Mesodermal cell (in vitro differentiated cells): ENCODE measurements at regions not wholly inside any gene's neighbourhood (a gene's known extent, or its start where the extent isn't known, plus 50 kb on each side); places are given as distances from the start of the nearest gene placed in this dataset.

Source experiments
- H3K27ac ChIP-seq: 2 replicates; pipeline ENCODE4 v1.7.0; 2013; ENCODE audit warnings: mild to moderate bottlenecking, low read depth, low read length, moderate library complexity; ENCODE audit not compliant: severe bottlenecking
- H3K36me3 ChIP-seq: 2 replicates; pipeline ENCODE4 v1.7.1; 2013; ENCODE audit warnings: mild to moderate bottlenecking, low read length, moderate library complexity; ENCODE audit not compliant: control insufficient read depth, insufficient read depth
- H3K4me1 ChIP-seq: one replicate; pipeline ENCODE4 v1.7.1; 2013; ENCODE audit warnings: mild to moderate bottlenecking, low read length; ENCODE audit not compliant: insufficient read depth, control insufficient read depth, poor library complexity, severe bottlenecking
- H3K4me3 ChIP-seq: 2 replicates; pipeline ENCODE4 v1.7.0; 2013; ENCODE audit warnings: low read length, control low read depth, mild to moderate bottlenecking; ENCODE audit not compliant: insufficient read depth, poor library complexity, severe bottlenecking; ENCODE audit errors: extremely low read depth
- H3K9me3 ChIP-seq: 2 replicates; pipeline ENCODE4 v1.7.1; 2013; ENCODE audit warnings: mild to moderate bottlenecking, low read length, moderate library complexity; ENCODE audit not compliant: control insufficient read depth
- WGBS, 2 experiments: methylation state at CpG; one replicate each; pipeline ENCODE4 v1.1.5; 2013; ENCODE audit warnings: missing lambda C conversion rate in 2 of 2; ENCODE audit not compliant: insufficient coverage in 2 of 2; 5-methylcytosine and 5-hydroxymethylcytosine counted together

DNA sequence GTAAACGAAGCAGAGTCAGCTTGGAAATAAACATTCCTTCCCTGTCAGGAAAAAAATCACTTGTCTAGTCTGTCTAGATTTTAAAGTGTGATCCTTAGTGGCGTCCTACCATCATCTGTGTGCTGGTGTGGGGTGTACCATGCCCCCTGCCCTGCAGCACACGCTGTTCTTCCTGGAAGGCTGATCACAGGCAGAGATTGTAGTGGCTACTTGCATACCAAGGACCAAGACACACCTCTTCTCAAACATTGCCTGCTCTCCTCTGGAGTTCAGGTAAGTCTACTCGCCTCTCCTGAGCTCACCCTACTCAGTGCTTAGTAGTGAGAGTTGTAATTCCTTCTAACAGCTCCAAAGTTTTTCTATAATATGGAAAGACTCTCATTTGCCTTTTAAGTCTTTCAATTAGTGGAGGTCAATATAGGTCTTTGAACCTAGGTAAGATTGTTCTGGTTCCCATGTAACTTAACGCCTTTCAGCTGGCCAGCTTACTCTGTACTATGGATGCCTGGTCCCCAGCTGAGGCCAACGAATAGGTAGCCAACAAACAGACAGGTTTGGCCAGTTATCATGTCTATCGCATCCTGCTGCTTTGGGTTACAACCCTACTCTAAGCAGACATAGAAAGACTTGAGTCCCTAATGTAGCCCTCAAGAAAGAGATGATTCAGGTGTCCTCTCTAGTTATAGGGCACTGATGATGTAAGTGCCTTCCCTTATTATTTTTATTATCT, 55.4 kb downstream of the XCL1 start:
- Histone ChIP-seq H3K27ac (no peak overlapping the region), H3K4me1 (no peaks in the 10 kb centered on the region), H3K9me3 (no peaks in the 10 kb centered on the region), H3K4me3 (no peak overlapping the region), H3K36me3 (no peaks in the 10 kb centered on the region)
- WGBS, 2 experiments, result 72% methylated on average over 3 of the region's 7 CpGs; no CpG with 5 or more reads in 1 of the 2 experiments

DNA sequence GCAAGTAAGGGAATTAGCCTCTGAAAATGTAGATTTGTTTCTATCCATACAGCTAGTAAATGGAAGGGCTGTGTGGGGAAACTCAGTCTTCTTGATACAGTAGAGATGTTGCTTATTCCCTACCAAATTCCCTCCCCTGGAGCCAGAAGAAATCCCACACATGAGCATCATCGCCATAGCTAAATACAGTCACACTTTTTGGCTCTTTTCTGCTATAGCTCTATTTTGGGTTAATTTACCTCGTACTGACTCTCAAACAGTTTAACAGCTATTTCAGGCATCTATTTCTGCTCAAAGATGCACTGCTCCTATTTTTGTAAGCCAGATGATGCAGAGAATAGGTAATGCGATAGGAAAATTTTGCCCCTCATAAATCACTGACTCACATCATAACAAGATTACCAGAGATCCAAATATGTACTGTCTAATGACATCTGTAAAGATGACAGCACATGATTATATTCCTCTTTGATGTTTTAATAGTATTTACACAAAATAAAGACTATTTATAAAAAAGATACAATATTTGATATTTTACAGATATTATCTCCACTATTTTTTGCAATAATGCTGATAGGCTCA, 58.6 kb downstream of the XCL1 start:
- H3K9me3 ChIP-seq, result no peaks in the 10 kb centered on the region
- no peaks in the 10 kb centered on the region for H3K36me3 ChIP-seq
- no peak overlapping the region for H3K4me3 ChIP-seq
- 57 to 65% methylated on average over 1 to 2 of the region's 3 CpGs for WGBS, 2 experiments
- no peaks in the 10 kb centered on the region for H3K4me1 ChIP-seq
- H3K27ac ChIP-seq, result no peak overlapping the region

DNA sequence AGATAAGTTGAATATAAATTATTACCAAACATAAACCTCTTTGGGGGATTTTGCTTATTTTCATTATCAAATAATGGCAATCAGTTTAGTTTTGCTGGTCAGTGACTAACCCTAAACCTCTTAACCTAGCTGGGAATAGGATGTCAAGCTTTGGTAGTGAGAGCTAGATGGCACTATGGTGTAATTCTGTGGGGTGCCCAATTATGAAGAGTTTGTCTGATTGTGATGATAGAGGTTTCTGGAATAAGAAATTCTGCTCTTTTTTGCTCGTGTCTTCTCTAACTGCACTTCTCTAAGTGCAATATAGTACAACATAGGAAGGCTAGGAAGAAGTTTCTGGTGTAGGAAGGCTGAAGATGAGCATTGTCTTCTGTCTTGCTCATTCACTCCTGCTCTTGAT, 59.8 kb downstream of the XCL1 start:
- no peaks in the 10 kb centered on the region for H3K36me3 ChIP-seq
- WGBS, 2 experiments, result no CpG with 5 or more reads among the region's 1 CpG
- no peak overlapping the region for H3K4me3 ChIP-seq
- H3K27ac ChIP-seq, result no peak overlapping the region
- H3K4me1 ChIP-seq, result no peaks in the 10 kb centered on the region
- no peaks in the 10 kb centered on the region for H3K9me3 ChIP-seq

DNA sequence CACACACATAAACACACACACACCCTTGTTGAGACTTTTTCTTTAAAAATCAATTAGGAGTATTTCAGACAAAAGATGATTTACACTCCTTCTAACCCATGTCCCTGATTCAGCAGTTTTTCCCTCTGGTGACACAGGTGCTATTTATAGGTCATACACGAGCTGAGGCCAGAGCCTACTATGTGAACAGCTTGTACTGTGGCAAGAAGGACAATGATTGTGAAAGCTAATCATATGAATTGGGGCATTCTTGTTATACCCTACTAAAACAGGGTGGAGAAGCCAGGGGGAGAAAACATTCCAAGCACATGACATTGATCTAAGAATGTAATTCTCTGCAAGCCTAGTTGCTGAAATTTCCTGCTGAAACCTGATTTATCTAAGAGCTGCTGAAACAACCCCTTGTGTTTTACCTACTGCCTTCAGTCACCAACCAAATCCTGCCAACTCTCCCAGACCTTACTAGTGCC, 60.3 kb downstream of the XCL1 start:
- no peak overlapping the region for H3K4me3 ChIP-seq
- H3K36me3 ChIP-seq, result no peaks in the 10 kb centered on the region
- WGBS, 2 experiments, result no CpG with 5 or more reads among the region's 1 CpG
- H3K9me3 ChIP-seq, result no peaks in the 10 kb centered on the region
- no peaks in the 10 kb centered on the region for H3K4me1 ChIP-seq
- H3K27ac ChIP-seq, result peak overlapping the region; percentile 26

DNA sequence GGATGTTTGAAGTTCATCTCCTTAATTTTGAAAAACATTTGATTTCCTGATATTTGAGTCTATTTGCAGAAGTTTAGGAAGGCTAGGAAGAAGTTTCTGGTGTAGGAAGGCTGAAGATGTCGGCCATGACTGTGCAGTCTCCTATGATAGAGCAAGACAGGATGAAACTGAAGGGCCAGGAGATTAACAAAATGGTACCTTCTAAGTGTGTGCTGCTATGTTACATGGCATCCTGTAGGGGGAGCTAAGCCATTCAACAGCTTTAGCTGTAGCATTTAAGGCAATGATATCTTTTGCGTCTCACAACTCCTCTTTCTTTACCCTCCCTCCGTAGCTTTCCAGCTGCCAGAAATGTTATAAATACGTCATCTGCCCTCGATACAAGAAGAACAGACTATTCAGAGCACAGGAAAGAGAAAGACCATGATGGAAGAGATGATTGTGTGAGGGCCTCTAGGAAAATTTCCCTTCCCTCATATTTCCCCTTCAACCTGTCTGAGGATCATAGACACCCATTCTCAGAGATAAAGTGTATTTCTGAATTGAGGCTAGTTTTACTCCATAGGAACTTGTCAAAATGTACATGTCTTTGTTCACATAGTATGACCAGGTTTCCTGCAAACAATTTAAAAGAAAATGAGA, 61.1 kb downstream of the XCL1 start:
- H3K27ac ChIP-seq, result no peak overlapping the region
- no peak overlapping the region for H3K4me3 ChIP-seq
- H3K36me3 ChIP-seq, result no peaks in the 10 kb centered on the region
- 50 to 59% methylated on average over 1 to 2 of the region's 5 CpGs for WGBS, 2 experiments
- no peaks in the 10 kb centered on the region for H3K9me3 ChIP-seq
- H3K4me1 ChIP-seq, result no peaks in the 10 kb centered on the region

DNA sequence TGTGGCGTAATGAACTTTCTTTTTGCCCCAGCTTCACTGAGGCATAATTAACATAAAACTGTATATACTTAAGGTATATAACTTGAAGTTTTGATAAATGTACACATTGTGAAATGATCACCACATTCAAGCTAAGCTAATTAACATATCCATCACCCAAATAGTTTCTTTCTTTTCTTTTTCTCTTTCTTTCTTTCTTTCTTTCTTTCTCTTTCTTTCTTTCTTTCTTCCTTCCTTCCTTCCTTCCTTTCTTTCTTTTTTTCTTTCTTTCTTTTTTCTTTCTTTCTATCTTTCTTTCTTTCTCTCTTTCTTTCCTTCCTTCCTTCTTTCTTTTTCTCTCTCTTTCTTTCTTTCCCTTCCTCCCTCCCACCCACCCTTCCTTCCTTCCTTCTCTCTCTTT, 62.5 kb downstream of the XCL1 start:
- H3K4me1 ChIP-seq, result no peaks in the 10 kb centered on the region
- H3K9me3 ChIP-seq, result no peaks in the 10 kb centered on the region
- no peaks in the 10 kb centered on the region for H3K36me3 ChIP-seq
- no peak overlapping the region for H3K27ac ChIP-seq
- no peak overlapping the region for H3K4me3 ChIP-seq
- no CpG with 5 or more reads among the region's 1 CpG for WGBS, 2 experiments

DNA sequence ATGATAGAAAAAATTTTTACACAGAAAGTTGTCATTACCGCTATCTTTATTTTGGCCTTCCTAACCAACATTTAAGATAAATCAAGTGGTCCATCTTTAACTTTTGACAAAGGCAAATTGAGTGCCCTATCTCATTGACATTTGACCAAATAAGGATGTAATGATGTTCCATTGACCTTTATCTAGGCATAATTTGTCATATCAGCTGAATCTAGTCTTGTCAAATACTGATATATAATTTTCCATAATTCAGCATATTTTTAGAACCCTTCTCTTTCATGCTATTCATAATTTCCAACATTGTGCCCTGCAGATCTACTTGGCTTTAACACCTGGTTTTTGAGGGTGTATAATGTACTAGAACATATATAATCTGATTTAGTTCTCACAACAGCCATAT, 63.8 kb downstream of the XCL1 start:
- Histone ChIP-seq H3K9me3 (no peaks in the 10 kb centered on the region), H3K4me1 (no peaks in the 10 kb centered on the region), H3K36me3 (no peaks in the 10 kb centered on the region), H3K4me3 (no peak overlapping the region), H3K27ac (no peak overlapping the region)
- WGBS, 2 experiments, result no CpG with 5 or more reads among the region's 1 CpG

DNA sequence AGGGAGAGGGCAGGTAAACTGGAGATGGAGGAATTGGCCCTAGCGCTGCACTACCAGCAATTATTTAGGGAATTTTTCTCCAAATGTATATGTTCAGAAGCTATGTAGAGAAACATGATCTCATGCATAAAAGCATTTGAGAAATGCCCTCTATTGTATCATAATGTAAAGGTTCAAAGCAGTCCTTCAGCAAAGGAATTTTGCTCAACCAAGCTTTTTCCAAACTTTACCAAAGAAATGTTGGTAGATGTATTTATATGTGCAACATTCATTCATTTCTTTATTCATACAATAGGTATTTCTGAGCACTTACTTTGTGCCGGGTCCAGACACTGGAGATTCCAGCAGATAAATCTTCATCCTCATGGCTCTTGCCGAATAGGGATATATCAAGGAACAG, 64.4 kb downstream of the XCL1 start:
- Histone ChIP-seq H3K27ac (no peak overlapping the region), H3K4me1 (no peaks in the 10 kb centered on the region), H3K36me3 (no peaks in the 10 kb centered on the region), H3K9me3 (no peaks in the 10 kb centered on the region), H3K4me3 (no peak overlapping the region)
- 100% methylated on average over 1 of the region's 3 CpGs for WGBS, 2 experiments

DNA sequence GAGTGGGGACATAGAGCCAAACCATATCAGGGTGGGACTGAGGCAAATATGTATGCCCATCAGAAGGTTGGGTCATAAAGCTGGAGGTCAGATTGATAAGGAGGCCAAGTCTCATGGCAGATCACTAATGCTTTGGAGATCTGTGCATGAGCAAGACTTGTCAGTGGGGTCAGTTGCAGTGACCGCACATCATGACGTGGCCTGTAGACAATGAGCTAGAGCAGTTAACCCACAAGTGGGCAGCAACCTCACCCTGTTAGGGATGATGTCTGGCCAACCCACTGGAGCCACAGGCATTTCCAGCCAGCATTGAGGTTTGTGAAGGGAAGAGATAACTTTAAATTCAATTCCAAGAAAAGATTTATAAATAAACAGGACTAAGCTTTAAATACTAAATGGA, 66.7 kb downstream of the XCL1 start:
- WGBS, 2 experiments, result 100% methylated on average over 2 of the region's 2 CpGs; no CpG with 5 or more reads in 1 of the 2 experiments
- Histone ChIP-seq H3K9me3 (no peaks in the 10 kb centered on the region), H3K36me3 (no peaks in the 10 kb centered on the region), H3K27ac (no peak overlapping the region), H3K4me1 (no peaks in the 10 kb centered on the region), H3K4me3 (no peak overlapping the region)
